ENCODE measurements at regions not wholly inside any gene's neighbourhood (a gene's known extent, or its start where the extent isn't known, plus 50 kb on each side); places are given as distances from the start of the nearest gene placed in this dataset.

DNA sequence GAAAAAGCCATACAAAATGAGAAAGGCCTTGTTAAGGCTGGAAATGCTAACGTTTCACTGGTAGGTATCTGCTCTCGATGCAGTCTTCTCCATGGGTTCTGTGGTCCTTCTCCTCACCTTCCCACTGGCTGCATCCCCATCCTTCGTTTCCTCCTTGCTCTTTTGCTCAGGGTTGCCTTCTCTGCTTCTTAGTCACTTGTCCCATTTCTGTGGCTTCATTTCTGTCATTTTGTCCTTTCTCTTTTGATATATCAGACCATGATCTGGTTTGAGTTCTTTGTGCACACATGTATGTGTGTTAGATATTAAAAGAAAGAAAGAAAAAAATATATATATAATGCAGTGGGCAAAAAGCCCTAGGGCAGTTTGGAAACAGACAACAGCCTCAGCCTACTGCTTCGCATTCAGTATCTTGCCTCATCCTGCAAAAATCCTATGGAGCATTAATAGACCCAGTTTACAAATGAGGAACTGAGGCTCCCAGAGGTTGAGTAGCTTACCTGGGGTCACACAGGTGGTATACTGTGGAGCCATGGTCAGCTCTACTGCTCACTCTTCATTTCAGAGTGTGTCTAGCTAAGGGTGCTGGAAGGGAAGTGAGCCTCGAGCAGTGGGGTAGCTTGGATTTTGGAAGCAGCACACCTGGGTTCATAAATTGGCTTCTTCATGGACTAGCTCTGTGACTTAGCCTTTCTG lies 57.6 kb upstream of the MEDAG start:
- no peaks in the 10 kb centered on the region for H3K4me1 ChIP-seq (ENCODE audit: insufficient read depth, low read length)
- no peak overlapping the region for H3K9ac ChIP-seq (ENCODE audit: low read depth, low read length)
- no peak for ATAC-seq (ENCODE audit: insufficient read depth, low read depth)
- no peak overlapping the region for H2AFZ ChIP-seq (ENCODE audit: low read depth, low read length)
- no peak overlapping the region for H3K4me2 ChIP-seq (ENCODE audit: insufficient read depth, low read length)
- no peaks in the 10 kb centered on the region; the same call in 1 of the 2 replicates for H4K20me1 ChIP-seq (ENCODE audit: insufficient read depth, low read length)
- H3K9me3 ChIP-seq (ENCODE audit: insufficient read depth, low read length, severe bottlenecking): no peaks in the 10 kb centered on the region
- TF ChIP-seq CTCF (IDR thresholded peaks at IDR 0.05; ENCODE audit: borderline replicate concordance, extremely low read depth, low read length, poor library complexity, severe bottlenecking) (no peak), EZH2 (IDR thresholded peaks at IDR 0.05; ENCODE audit: borderline replicate concordance, low read depth, low read length, severe bottlenecking) (no peak)
- no peaks in the 10 kb centered on the region for H3K36me3 ChIP-seq (ENCODE audit: insufficient read depth, low read length)
- H3K27ac ChIP-seq (ENCODE audit: low read length): no peak overlapping the region
- DNase-seq: no peak
- H3K79me2 ChIP-seq (ENCODE audit: insufficient read depth, low read length): no peaks in the 10 kb centered on the region
- no peak overlapping the region for H3K4me3 ChIP-seq (ENCODE audit: low read depth in 1 of 2, low read length in 2 of 2)
- peaks cover 3% of the 10 kb centered on the region for H3K27me3 ChIP-seq (ENCODE audit: insufficient read depth, low read length, poor library complexity)

- Histone ChIP-seq H3K4me1 (ENCODE audit: insufficient read depth, low read length) (no peaks in the 10 kb centered on the region), H3K36me3 (ENCODE audit: insufficient read depth, low read length) (no peaks in the 10 kb centered on the region), H3K9ac (ENCODE audit: low read depth, low read length) (no peak overlapping the region), H3K9me3 (ENCODE audit: insufficient read depth, low read length, severe bottlenecking) (no peaks in the 10 kb centered on the region), H3K4me3 (ENCODE audit: low read depth in 1 of 2, low read length in 2 of 2) (no peak overlapping the region), H3K27me3 (ENCODE audit: insufficient read depth, low read length, poor library complexity) (peaks cover 3% of the 10 kb centered on the region), H3K79me2 (ENCODE audit: insufficient read depth, low read length) (no peaks in the 10 kb centered on the region), H3K27ac (ENCODE audit: low read length) (no peak overlapping the region), H4K20me1 (ENCODE audit: insufficient read depth, low read length) (no peaks in the 10 kb centered on the region; the same call in 1 of the 2 replicates), H3K4me2 (ENCODE audit: insufficient read depth, low read length) (no peak overlapping the region), H2AFZ (ENCODE audit: low read depth, low read length) (no peak overlapping the region)
- DNase-seq: no peak
- no peak for TF ChIP-seq EZH2 (IDR thresholded peaks at IDR 0.05; ENCODE audit: borderline replicate concordance, low read depth, low read length, severe bottlenecking)
- TF ChIP-seq CTCF (IDR thresholded peaks at IDR 0.05; ENCODE audit: borderline replicate concordance, extremely low read depth, low read length, poor library complexity, severe bottlenecking): no peak
- no peak for ATAC-seq (ENCODE audit: insufficient read depth, low read depth)
Measured at GRCh38 chr13:30849611-30850010, 56.5 kb upstream of the MEDAG start.

- Histone ChIP-seq H3K79me2 (ENCODE audit: insufficient read depth, low read length) (no peaks in the 10 kb centered on the region), H3K9me3 (ENCODE audit: insufficient read depth, low read length, severe bottlenecking) (no peaks in the 10 kb centered on the region), H2AFZ (ENCODE audit: low read depth, low read length) (no peak overlapping the region), H4K20me1 (ENCODE audit: insufficient read depth, low read length) (no peaks in the 10 kb centered on the region), H3K9ac (ENCODE audit: low read depth, low read length) (no peak overlapping the region), H3K4me3 (ENCODE audit: low read depth in 1 of 2, low read length in 2 of 2) (no peak overlapping the region), H3K27ac (ENCODE audit: low read length) (no peak overlapping the region), H3K27me3 (ENCODE audit: insufficient read depth, low read length, poor library complexity) (peaks cover 3% of the 10 kb centered on the region), H3K4me1 (ENCODE audit: insufficient read depth, low read length) (no peaks in the 10 kb centered on the region), H3K36me3 (ENCODE audit: insufficient read depth, low read length) (no peaks in the 10 kb centered on the region), H3K4me2 (ENCODE audit: insufficient read depth, low read length) (no peak overlapping the region)
- DNase-seq (no peak), ATAC-seq (ENCODE audit: insufficient read depth, low read depth) (no peak)
- no peak for TF ChIP-seq EZH2 (IDR thresholded peaks at IDR 0.05; ENCODE audit: borderline replicate concordance, low read depth, low read length, severe bottlenecking)
- no peak for TF ChIP-seq CTCF (IDR thresholded peaks at IDR 0.05; ENCODE audit: borderline replicate concordance, extremely low read depth, low read length, poor library complexity, severe bottlenecking)
Measured at GRCh38 chr13:30850204-30850866, 55.7 kb upstream of the MEDAG start.
